NB4 (cell line): ENCODE measurements at regions not wholly inside any gene's neighbourhood (a gene's known extent, or its start where the extent isn't known, plus 50 kb on each side); places are given as distances from the start of the nearest gene placed in this dataset.

Experiments used
- CTCF ChIP-seq: IDR thresholded peaks from one replicate; pipeline ENCODE4 v1.5.1; 2012; ENCODE audit warnings: low read depth, low read length
- MYC ChIP-seq: IDR thresholded peaks from 2 replicates; pipeline ENCODE4 v1.6.1; 2011; ENCODE audit warnings: low read depth, low read length
- POLR2A ChIP-seq: IDR thresholded peaks from 2 replicates; pipeline ENCODE4 v1.6.1; 2011; ENCODE audit warnings: mild to moderate bottlenecking; ENCODE audit not compliant: insufficient read length; ENCODE audit errors: extremely low read depth
- TF ChIP-seq, protein P1 (sequence below): IDR thresholded peaks from 2 replicates; pipeline ENCODE4 v1.6.1; 2011; ENCODE audit warnings: low read depth, low read length

DNA sequence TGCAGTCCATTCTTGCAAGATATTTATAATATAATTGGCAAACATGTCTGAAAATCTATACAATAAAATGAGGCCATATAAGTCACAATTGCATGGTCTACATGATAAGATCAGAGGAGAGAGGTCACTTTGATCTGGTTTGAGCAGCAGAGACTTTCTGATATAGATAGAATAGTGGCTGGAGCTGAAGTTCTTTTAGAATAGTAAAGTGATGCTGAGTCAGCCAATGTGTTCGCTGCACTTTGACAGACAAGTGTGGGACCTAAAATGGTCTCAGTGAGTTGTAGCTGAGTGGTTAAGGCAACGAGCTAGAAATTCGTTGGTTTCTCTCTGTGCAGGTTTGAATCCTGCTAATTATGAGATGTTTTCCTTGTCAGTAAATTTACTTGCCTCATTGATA lies 257.0 kb upstream of the C11orf87 start:
- TF ChIP-seq CTCF (no peak), POLR2A (no peak), MYC (no peak)
- TF ChIP-seq, protein P1, sequence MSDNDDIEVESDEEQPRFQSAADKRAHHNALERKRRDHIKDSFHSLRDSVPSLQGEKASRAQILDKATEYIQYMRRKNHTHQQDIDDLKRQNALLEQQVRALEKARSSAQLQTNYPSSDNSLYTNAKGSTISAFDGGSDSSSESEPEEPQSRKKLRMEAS, result no peak
